ENCODE measurements at regions not wholly inside any gene's neighbourhood (a gene's known extent, or its start where the extent isn't known, plus 50 kb on each side); places are given as distances from the start of the nearest gene placed in this dataset.

GRCh38 chr3:147554332-147554731 is 145.2 kb downstream of the ZIC1 start:
- Histone ChIP-seq H3K9me3 (ENCODE audit: control insufficient read depth in 2 of 3, insufficient read depth in 1 of 3, low read length in 3 of 3) (no peaks in the 10 kb centered on the region), H3K27ac (ENCODE audit: low read depth in 2 of 2, low read length in 2 of 2) (no peak overlapping the region), H3K4me1 (ENCODE audit: control insufficient read depth in 2 of 3, insufficient read depth in 2 of 3, low read depth in 1 of 3, low read length in 3 of 3) (no peaks in the 10 kb centered on the region), H3K27me3 (ENCODE audit: control insufficient read depth, insufficient read depth, low read length) (no peaks in the 10 kb centered on the region), H3K36me3 (ENCODE audit: control insufficient read depth in 2 of 3, insufficient read depth in 3 of 3, low read length in 3 of 3) (no peaks in the 10 kb centered on the region), H3K9ac (ENCODE audit: low read length in 3 of 3) (no peak overlapping the region), H3K4me3 (ENCODE audit: low read length in 3 of 3) (no peak overlapping the region)
- no peak for TF ChIP-seq CTCF (IDR thresholded peaks at IDR 0.05; ENCODE audit: borderline replicate concordance, extremely low read depth, insufficient read depth)
- DNase-seq (no peak), FAIRE-seq (no peak)
- intact Hi-C loops (cut with DNase I) = no loop called here

- DNase-seq = no peak
- H3K27me3 ChIP-seq (ENCODE audit: control insufficient read depth, insufficient read depth, low read length) = no peaks in the 10 kb centered on the region
- no peak overlapping the region for H3K27ac ChIP-seq (ENCODE audit: low read depth in 2 of 2, low read length in 2 of 2)
- intact Hi-C loops (cut with DNase I) = no loop called here
- no peaks in the 10 kb centered on the region for H3K4me1 ChIP-seq (ENCODE audit: control insufficient read depth in 2 of 3, insufficient read depth in 2 of 3, low read depth in 1 of 3, low read length in 3 of 3)
- H3K4me3 ChIP-seq (ENCODE audit: low read length in 3 of 3) = no peak overlapping the region
- H3K36me3 ChIP-seq (ENCODE audit: control insufficient read depth in 2 of 3, insufficient read depth in 3 of 3, low read length in 3 of 3) = no peaks in the 10 kb centered on the region
- no peak for TF ChIP-seq CTCF (IDR thresholded peaks at IDR 0.05; ENCODE audit: borderline replicate concordance, extremely low read depth, insufficient read depth)
- H3K9me3 ChIP-seq (ENCODE audit: control insufficient read depth in 2 of 3, insufficient read depth in 1 of 3, low read length in 3 of 3) = no peaks in the 10 kb centered on the region
- no peak for FAIRE-seq
- no peak overlapping the region for H3K9ac ChIP-seq (ENCODE audit: low read length in 3 of 3)
Measured at GRCh38 chr3:147572970-147573340, 163.8 kb downstream of the ZIC1 start.

GRCh38 chr3:147574621-147575020 is 165.5 kb downstream of the ZIC1 start:
- intact Hi-C loops (cut with DNase I) = no loop called here
- H3K9ac ChIP-seq (ENCODE audit: low read length in 3 of 3) = no peak overlapping the region
- no peak for FAIRE-seq

More at GRCh38 chr3:147574621-147575020, 165.5 kb downstream of the ZIC1 start:
- no peak for DNase-seq
- Histone ChIP-seq H3K4me3 (ENCODE audit: low read length in 3 of 3) (no peak overlapping the region), H3K27ac (ENCODE audit: low read depth in 2 of 2, low read length in 2 of 2) (no peak overlapping the region), H3K36me3 (ENCODE audit: control insufficient read depth in 2 of 3, insufficient read depth in 3 of 3, low read length in 3 of 3) (no peaks in the 10 kb centered on the region), H3K27me3 (ENCODE audit: control insufficient read depth, insufficient read depth, low read length) (no peaks in the 10 kb centered on the region), H3K9me3 (ENCODE audit: control insufficient read depth in 2 of 3, insufficient read depth in 1 of 3, low read length in 3 of 3) (no peaks in the 10 kb centered on the region), H3K4me1 (ENCODE audit: control insufficient read depth in 2 of 3, insufficient read depth in 2 of 3, low read depth in 1 of 3, low read length in 3 of 3) (no peaks in the 10 kb centered on the region)
- TF ChIP-seq CTCF (IDR thresholded peaks at IDR 0.05; ENCODE audit: borderline replicate concordance, extremely low read depth, insufficient read depth) = no peak
